Adrenal gland (tissue), 9 donors: ENCODE measurements at regions not wholly inside any gene's neighbourhood (a gene's known extent, or its start where the extent isn't known, plus 50 kb on each side); places are given as distances from the start of the nearest gene placed in this dataset.

Source experiments
- DNase-seq, 7 donors: peaks; one replicate each; pipeline ENCODE4 v3.0.0-alpha.2; 2019 to 2020
- H3K27ac ChIP-seq, 5 donors: fragments of 200-600 bp; sonication (generic) in 4 of 5; 1 replicate in 3 of 5; 2 replicates in 2 of 5; pipeline versions ENCODE4 v1.5.1 to v1.8.0; 2016 to 2020; ENCODE audit warnings: mild to moderate bottlenecking in 1 of 5
- H3K27me3 ChIP-seq: fragments of 200-600 bp; 2 replicates; pipeline ENCODE4 v1.8.0; 2021
- H3K36me3 ChIP-seq, 2 donors: fragments of 200-600 bp; replicated peaks in 1 of 2; 1 replicate in 1 of 2; 2 replicates in 1 of 2; pipeline versions ENCODE4 v1.5.1 to v1.8.0; 2018 to 2022
- H3K4me1 ChIP-seq, 2 donors: fragments of 200-600 bp; replicated peaks in 1 of 2; 1 replicate in 1 of 2; 2 replicates in 1 of 2; pipeline versions ENCODE4 v1.5.1 to v1.8.0; 2018 to 2021
- H3K4me3 ChIP-seq, 4 donors: fragments of 200-600 bp; sonication (generic) in 3 of 4; one replicate each; pipeline ENCODE4 v1.5.1; 2016 to 2018
- H3K9me3 ChIP-seq, 3 donors: fragments of 200-600 bp; sonication (generic) in 1 of 3; replicated peaks in 1 of 3; 1 replicate in 2 of 3; 2 replicates in 1 of 3; pipeline versions ENCODE4 v1.5.1 to v1.8.0; 2016 to 2021
- CTCF ChIP-seq, 6 experiments: fragments of 450-650 bp in 4 of 6; fragments of 200-600 bp in 2 of 6; sonication (generic) in 1 of 6; IDR thresholded peaks; 1 replicate in 5 of 6; 2 replicates in 1 of 6; pipeline versions ENCODE4 v1.5.1 to v1.8.0; 2016 to 2021; ENCODE audit warnings: antibody characterized with exemption in 6 of 6, mild to moderate bottlenecking in 2 of 6, moderate library complexity in 1 of 6
- POLR2A ChIP-seq, 2 donors: fragments of 450-650 bp; IDR thresholded peaks; one replicate each; pipeline ENCODE4 v1.6.1; 2017; ENCODE audit warnings: antibody characterized with exemption in 2 of 2, mild to moderate bottlenecking in 2 of 2, moderate library complexity in 1 of 2
- WGBS, 4 donors: extraction: QIAGEN DNeasy Blood & Tissue Kit in 2 of 4; methylation state at CpG; one replicate each; pipeline versions ENCODE4 v1.1.5 to v1.1.7; 2013 to 2017; 5-methylcytosine and 5-hydroxymethylcytosine counted together
- intact Hi-C, 2 donors: fragments of 100-400 bp; cut with DNase I; formaldehyde crosslinking; loops; one replicate each; pipeline versions ENCODE4 v1.14.1 to v1.15.0; 2022 to 2023
- donor health status: healthy with polysubstance abuse.
- donor health status: Bipolar disorder and iron deficiency.
- donor health status: DM: yes; HTN: yes; CAD: no.
- donor health status: DM: no; HTN: no; CAD: no.
- donor health status: DM: no; HTN: no; CAD: no.

GRCh38 chr1:90778486-90778885, 61.4 kb upstream of the BARHL2 start:
- no peak overlapping the region for H3K27ac ChIP-seq
- no peaks in the 10 kb centered on the region for H3K4me1 ChIP-seq
- no peak overlapping the region for H3K4me3 ChIP-seq
- no peak for DNase-seq
- no peaks in the 10 kb centered on the region for H3K36me3 ChIP-seq
- intact Hi-C loops: no loop called here
- no peaks in the 10 kb centered on the region for H3K27me3 ChIP-seq
- H3K9me3 ChIP-seq: no peaks in the 10 kb centered on the region
- TF ChIP-seq POLR2A (IDR thresholded peaks at IDR 0.05): no peak
- no peak for TF ChIP-seq CTCF (IDR thresholded peaks at IDR 0.05)

- no peak overlapping the region for H3K4me3 ChIP-seq
- H3K27ac ChIP-seq: no peak overlapping the region
- H3K4me1 ChIP-seq: no peaks in the 10 kb centered on the region
- peaks cover 5% of the 10 kb centered on the region for H3K27me3 ChIP-seq
- no peaks in the 10 kb centered on the region for H3K9me3 ChIP-seq
- intact Hi-C loops: no loop called here
- TF ChIP-seq POLR2A (IDR thresholded peaks at IDR 0.05): no peak
- no peak for DNase-seq
- WGBS, 4 donors: 75 to 90% (median 84%) methylated on average over 3 of the region's 3 CpGs
- H3K36me3 ChIP-seq: no peaks in the 10 kb centered on the region
These were observed 56.7 kb upstream of the BARHL2 start for GRCh38 chr1:90773812-90774211.

- no peaks in the 10 kb centered on the region for H3K9me3 ChIP-seq
- WGBS, 4 donors: 67 to 81% (median 77%) methylated on average over 2 of the region's 2 CpGs
These were observed 51.7 kb upstream of the BARHL2 start for GRCh38 chr1:90768826-90769225.

GRCh38 chr1:90768098-90768497, 51.0 kb upstream of the BARHL2 start:
- DNase-seq: no peak
- WGBS, 4 donors: 62 to 71% (median 65%) methylated on average over 1 of the region's 1 CpG
- intact Hi-C loops: no loop called here

More at GRCh38 chr1:90768826-90769225, 51.7 kb upstream of the BARHL2 start:
- no peak for TF ChIP-seq CTCF (IDR thresholded peaks at IDR 0.05)
- no peak for TF ChIP-seq POLR2A (IDR thresholded peaks at IDR 0.05)
- DNase-seq: no peak
- Histone ChIP-seq H3K4me1 (no peaks in the 10 kb centered on the region), H3K27me3 (peaks cover 5% of the 10 kb centered on the region), H3K27ac (no peak overlapping the region), H3K36me3 (no peaks in the 10 kb centered on the region), H3K4me3 (no peak overlapping the region)
- intact Hi-C loops: no loop called here

More at GRCh38 chr1:90768098-90768497, 51.0 kb upstream of the BARHL2 start:
- Histone ChIP-seq H3K4me3 (no peak overlapping the region), H3K27me3 (peaks cover 5% of the 10 kb centered on the region), H3K9me3 (no peaks in the 10 kb centered on the region), H3K4me1 (no peaks in the 10 kb centered on the region), H3K27ac (no peak overlapping the region), H3K36me3 (no peaks in the 10 kb centered on the region)
- TF ChIP-seq POLR2A (IDR thresholded peaks at IDR 0.05): no peak
- TF ChIP-seq CTCF (IDR thresholded peaks at IDR 0.05): no peak
